A673 (cell line): ENCODE measurements at regions not wholly inside any gene's neighbourhood (a gene's known extent, or its start where the extent isn't known, plus 50 kb on each side); places are given as distances from the start of the nearest gene placed in this dataset.

ENCODE experiments used
- BruUV-seq: library from RNA; stranded (reverse); fragments of 400-500 nt; replicated peaks from 2 replicates; lab custom pipeline; 2021; lab: Mats Ljungman, UMichigan
- CTCF ChIA-PET: fragments of 300-600 bp; sonication (Branson Sonifier 250); formaldehyde crosslinking; loops from one replicate; lab custom pipeline; 2022; ENCODE audit warnings: antibody characterized with exemption; lab: Charles Lee
- POLR2A ChIA-PET: fragments of 300-600 bp; sonication (Branson Sonifier 250); formaldehyde crosslinking; loops from one replicate; lab custom pipeline; 2022; ENCODE audit warnings: antibody characterized with exemption; ENCODE audit not compliant: low non-redundant PET; lab: Charles Lee
- DNase-seq: peaks from one replicate; pipeline ENCODE4 v3.0.0-alpha.2; 2015; ENCODE audit warnings: low spot score
- H3K27ac ChIP-seq: fragments of 200-600 bp; sonication (generic); 2 replicates; pipeline ENCODE4 v1.5.1; 2016; ENCODE audit warnings: mixed run types, low read depth, mild to moderate bottlenecking, mixed read lengths, antibody characterized with exemption, low read length; ENCODE audit not compliant: poor library complexity, severe bottlenecking
- H3K27me3 ChIP-seq: fragments of 200-600 bp; sonication (generic); replicated peaks from 2 replicates; pipeline ENCODE4 v1.6.1; 2017; ENCODE audit warnings: mixed run types, low read depth, mild to moderate bottlenecking, mixed read lengths, antibody characterized with exemption, low read length; ENCODE audit not compliant: insufficient read depth, poor library complexity
- H3K36me3 ChIP-seq: fragments of 200-600 bp; sonication (generic); 2 replicates; pipeline ENCODE4 v1.6.1; 2016; ENCODE audit warnings: mixed run types, mild to moderate bottlenecking, mixed read lengths, antibody characterized with exemption, low read length; ENCODE audit not compliant: insufficient read depth, poor library complexity, severe bottlenecking
- H3K4me1 ChIP-seq: fragments of 200-600 bp; sonication (generic); 2 replicates; pipeline ENCODE4 v1.6.1; 2017; ENCODE audit warnings: mixed run types, mild to moderate bottlenecking, mixed read lengths, antibody characterized with exemption, low read length; ENCODE audit not compliant: insufficient read depth, poor library complexity, severe bottlenecking
- H3K4me3 ChIP-seq: fragments of 200-600 bp; sonication (generic); 2 replicates; pipeline ENCODE4 v1.5.1; 2016; ENCODE audit warnings: low read depth, mixed run types, mild to moderate bottlenecking, mixed read lengths, low read length; ENCODE audit not compliant: poor library complexity, severe bottlenecking
- H3K9me3 ChIP-seq: fragments of 200-600 bp; sonication (generic); 2 replicates; pipeline ENCODE4 v1.6.1; 2016; ENCODE audit warnings: mixed run types, low read depth, mild to moderate bottlenecking, mixed read lengths, antibody characterized with exemption, low read length; ENCODE audit not compliant: poor library complexity, severe bottlenecking
- EZH2 ChIP-seq: fragments of 200-600 bp; sonication (generic); IDR thresholded peaks from 2 replicates; pipeline ENCODE4 v1.6.1; 2017; ENCODE audit warnings: borderline replicate concordance, low read depth, mild to moderate bottlenecking, mixed read lengths, antibody characterized with exemption, low read length; ENCODE audit not compliant: poor library complexity, severe bottlenecking
- intact Hi-C: fragments of 100-400 bp; cut with micrococcal nuclease; formaldehyde crosslinking; loops from one replicate; pipeline ENCODE4 v1.10.0; 2022; ENCODE audit not compliant: unreplicated experiment
- TF ChIP-seq, protein P1 (sequence below): fragments of 300-800, 200-600 bp; sonication (generic); conservative IDR thresholded peaks from 2 replicates; pipeline ENCODE4 v1.5.1; 2017; ENCODE audit warnings: low read depth, mild to moderate bottlenecking, antibody characterized with exemption, low read length, moderate library complexity, mixed read lengths

DNA sequence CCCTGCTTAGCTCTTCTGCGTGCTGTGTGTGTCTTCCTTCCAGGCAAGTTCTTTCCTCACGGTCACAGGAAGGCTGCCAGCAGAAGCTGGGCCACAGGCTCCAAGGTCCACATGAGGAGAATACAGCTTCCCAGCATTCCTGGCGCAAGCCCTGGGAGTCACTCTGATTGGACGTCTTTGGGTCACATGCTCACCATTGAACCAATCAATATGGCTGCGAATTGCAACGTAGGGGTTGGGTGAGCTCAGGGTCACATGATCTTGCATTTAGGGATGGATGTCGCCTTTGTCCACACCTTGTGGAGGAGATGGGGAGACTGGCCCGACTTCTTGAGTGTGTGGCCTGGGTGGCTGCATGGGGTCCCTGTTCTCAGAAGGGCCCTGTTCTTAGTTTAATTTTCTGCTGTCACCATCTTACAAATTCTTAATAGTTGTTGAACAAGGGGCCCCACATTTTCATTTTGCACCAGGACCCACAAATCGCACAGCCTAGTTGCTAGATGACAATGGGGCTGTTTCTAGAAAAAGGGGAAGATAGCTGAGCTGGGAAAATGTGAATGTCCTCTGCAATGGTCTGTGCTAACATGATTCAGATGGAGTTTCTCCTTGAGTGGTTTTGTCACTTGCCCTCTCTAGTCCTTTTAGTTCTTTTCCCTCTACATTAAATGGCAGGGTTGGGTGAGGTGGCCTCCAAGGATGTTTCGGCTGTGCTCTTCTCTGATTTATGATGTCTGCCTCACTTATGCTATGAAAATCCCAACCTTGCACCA is 149.6 kb downstream of the CDH26 start:
- Histone ChIP-seq H3K36me3 (no peaks in the 10 kb centered on the region), H3K4me1 (no peaks in the 10 kb centered on the region), H3K27me3 (no peaks in the 10 kb centered on the region), H3K4me3 (no peak overlapping the region), H3K27ac (no peak overlapping the region), H3K9me3 (no peaks in the 10 kb centered on the region)
- CTCF ChIA-PET = no interaction called here
- BruUV-seq = no TSS peak
- intact Hi-C loops = no loop called here
- no peak for TF ChIP-seq EZH2
- DNase-seq = no peak
- POLR2A ChIA-PET = no interaction called here

DNA sequence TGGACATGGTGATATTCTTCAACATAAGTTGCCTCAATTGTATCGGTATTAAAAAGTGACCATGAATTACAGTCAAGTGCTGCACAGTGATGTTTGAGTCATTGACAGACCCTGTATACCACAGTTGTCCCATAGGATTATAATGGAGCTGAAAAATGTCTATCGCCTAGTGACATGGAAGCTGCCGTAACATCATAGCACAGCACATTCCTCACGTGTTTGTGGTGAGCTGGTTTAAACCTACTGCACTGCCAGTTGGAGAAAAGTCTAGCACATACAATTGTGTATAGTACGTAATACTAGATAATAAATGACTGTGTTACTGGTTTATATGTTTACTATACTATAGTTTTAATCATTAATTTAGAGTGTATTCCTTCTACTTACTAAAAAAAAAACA is 150.2 kb downstream of the CDH26 start:
- TF ChIP-seq, protein P1, sequence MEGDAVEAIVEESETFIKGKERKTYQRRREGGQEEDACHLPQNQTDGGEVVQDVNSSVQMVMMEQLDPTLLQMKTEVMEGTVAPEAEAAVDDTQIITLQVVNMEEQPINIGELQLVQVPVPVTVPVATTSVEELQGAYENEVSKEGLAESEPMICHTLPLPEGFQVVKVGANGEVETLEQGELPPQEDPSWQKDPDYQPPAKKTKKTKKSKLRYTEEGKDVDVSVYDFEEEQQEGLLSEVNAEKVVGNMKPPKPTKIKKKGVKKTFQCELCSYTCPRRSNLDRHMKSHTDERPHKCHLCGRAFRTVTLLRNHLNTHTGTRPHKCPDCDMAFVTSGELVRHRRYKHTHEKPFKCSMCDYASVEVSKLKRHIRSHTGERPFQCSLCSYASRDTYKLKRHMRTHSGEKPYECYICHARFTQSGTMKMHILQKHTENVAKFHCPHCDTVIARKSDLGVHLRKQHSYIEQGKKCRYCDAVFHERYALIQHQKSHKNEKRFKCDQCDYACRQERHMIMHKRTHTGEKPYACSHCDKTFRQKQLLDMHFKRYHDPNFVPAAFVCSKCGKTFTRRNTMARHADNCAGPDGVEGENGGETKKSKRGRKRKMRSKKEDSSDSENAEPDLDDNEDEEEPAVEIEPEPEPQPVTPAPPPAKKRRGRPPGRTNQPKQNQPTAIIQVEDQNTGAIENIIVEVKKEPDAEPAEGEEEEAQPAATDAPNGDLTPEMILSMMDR = no peak
- no peak for TF ChIP-seq EZH2
- BruUV-seq = no TSS peak
- intact Hi-C loops = no loop called here
- Histone ChIP-seq H3K27me3 (no peaks in the 10 kb centered on the region), H3K36me3 (no peaks in the 10 kb centered on the region), H3K27ac (no peak overlapping the region), H3K9me3 (no peaks in the 10 kb centered on the region), H3K4me3 (no peak overlapping the region), H3K4me1 (no peaks in the 10 kb centered on the region)
- CTCF ChIA-PET = interaction anchor here (0.6 kb wide), 1 partner anchor 325 kb away, joined by 5 read pairs; no protein-coding TSS in a partner anchor
- POLR2A ChIA-PET = no interaction called here
- DNase-seq = no peak

DNA sequence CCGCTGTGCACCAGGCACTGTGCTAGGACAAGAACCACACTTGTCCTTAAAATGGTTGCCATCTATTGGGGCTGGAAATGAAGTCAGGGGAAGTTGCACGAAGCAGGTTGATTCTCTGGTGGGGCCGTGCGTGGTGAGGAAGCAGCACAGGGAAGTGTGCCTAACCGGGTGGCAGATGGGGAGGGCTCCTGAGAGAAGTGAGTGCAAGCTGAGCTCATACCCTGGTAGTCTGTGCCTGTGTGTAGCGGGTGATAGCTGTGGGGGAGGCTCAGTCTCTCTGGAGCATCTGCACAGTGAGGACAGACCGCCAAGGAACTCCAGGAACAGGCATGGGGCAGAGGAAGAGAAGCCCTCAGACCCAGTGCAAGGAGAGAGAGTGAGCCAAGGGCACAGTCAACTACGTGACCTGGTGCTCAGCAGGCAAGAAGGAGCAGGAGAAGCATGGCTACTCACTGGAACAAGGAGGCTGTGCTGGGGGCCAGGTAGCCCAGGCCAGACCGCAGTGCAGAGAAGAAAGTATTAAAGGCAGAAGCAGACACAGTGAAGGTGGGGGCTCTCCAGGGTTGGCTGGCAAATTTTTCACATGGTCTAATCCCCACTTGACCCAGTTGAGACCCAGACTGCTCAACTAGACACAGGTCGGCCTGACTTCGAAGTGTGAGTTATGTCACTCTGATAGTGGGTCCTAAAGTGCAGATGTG is 155.0 kb downstream of the CDH26 start:
- ChIA-PET POLR2A (no interaction called here), CTCF (no interaction called here)
- Histone ChIP-seq H3K4me1 (peaks cover 7% of the 10 kb centered on the region), H3K4me3 (no peak overlapping the region), H3K9me3 (no peaks in the 10 kb centered on the region), H3K27me3 (peaks cover 11% of the 10 kb centered on the region), H3K27ac (no peak overlapping the region), H3K36me3 (no peaks in the 10 kb centered on the region)
- no peak for DNase-seq
- no TSS peak for BruUV-seq
- TF ChIP-seq, protein P1 = no peak
- TF ChIP-seq EZH2 = no peak
- intact Hi-C loops = no loop called here
